ENCODE measurements at regions not wholly inside any gene's neighbourhood (a gene's known extent, or its start where the extent isn't known, plus 50 kb on each side); places are given as distances from the start of the nearest gene placed in this dataset.
"Not testable (repeated sequence)": the region's sequence is repeated elsewhere in the genome, so short reads cannot be mapped to it uniquely, and the experiment has no call there.

- no peak for DNase-seq
These were observed 252.8 kb upstream of the CNTN6 start for GRCh38 chr3:839981-840380.

- no peak for DNase-seq
These were observed 241.6 kb upstream of the CNTN6 start for GRCh38 chr3:851098-851790.

DNA sequence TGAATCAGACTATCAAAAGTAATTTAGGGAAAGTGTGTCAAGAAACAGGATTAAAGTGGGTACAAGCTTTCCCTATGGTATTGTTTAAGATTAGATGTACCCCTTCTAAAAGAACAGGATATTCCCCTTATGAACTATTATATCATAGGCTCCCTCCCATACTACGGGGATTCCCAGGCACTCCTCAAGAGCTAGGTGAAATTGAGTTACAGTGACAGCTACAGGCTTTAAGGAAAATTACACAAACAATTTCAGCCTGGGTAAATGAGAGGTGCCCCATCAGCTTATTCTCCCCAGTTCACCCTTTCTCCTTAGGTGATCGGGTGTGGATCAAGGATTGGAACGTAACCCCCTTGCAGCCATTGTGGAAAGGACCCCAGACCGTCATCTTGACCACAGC, 240.8 kb upstream of the CNTN6 start:
- DNase-seq = peak; percentile 3 to 9

GRCh38 chr3:853489-853888, 239.3 kb upstream of the CNTN6 start:
- DNase-seq = no peak

GRCh38 chr3:859135-859534, 233.7 kb upstream of the CNTN6 start:
- no peak for DNase-seq

DNA sequence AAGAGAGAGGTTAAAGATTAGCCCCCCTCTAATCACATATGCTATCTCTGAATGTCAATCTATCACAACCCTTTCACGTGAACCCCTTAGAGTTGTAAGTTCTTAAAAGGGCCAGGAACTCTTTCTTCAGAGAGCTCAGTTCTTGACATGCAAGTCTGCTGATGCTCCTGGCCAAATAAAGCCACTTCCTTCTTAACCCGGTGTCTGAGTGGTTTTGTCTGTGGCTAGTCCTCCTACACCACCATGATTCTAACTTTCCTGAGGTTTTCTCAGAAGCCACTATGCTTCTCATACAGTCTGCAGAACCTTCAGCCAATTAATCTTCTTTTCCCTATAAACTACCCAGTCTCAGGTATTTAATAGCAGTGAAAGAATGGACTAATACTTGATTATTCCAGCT, 231.1 kb upstream of the CNTN6 start:
- DNase-seq = no peak

DNA sequence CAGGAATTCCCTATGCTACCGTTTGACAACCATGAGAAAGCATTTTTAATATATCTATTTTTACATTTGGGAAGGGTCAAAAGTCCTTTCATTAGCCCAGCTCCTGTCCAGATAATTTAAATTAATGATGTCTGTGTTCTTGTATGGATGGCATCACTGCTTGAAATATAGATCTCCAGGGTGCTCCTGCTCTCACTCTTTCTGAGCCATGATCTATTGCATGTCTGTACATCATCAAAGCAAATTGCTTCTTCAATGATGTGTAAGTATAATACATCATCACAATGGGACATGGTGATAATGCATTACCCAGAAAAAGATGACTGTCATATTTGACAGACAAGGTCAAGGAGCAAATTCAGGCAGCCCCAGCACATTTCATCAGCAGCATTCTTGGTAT, 223.6 kb upstream of the CNTN6 start:
- no peak for DNase-seq

- no peak for DNase-seq
These were observed 223.1 kb upstream of the CNTN6 start for GRCh38 chr3:869734-870133.

DNA sequence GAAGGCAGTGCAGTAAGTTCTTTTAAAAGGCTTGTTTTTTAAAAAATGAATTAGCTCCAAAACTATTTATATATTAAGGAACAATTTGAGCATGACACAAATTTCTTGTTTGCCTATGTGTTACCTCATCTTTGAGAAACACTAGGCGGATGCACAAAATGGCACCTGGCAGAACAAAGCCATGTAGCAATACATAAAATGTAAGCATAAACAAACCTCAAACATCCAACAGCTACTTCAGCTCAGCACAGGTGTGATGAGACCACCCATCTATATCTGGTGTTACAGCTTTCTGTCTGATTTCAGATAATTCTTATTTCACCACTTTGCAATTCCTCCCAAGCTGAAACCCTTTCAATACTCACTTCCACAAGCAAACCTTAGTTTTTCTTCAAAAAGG, 221.2 kb upstream of the CNTN6 start:
- no peak for DNase-seq

GRCh38 chr3:877001-877400, 215.8 kb upstream of the CNTN6 start:
- no peak for DNase-seq

- DNase-seq = no peak
These were observed 214.1 kb upstream of the CNTN6 start for GRCh38 chr3:878746-879145.

- DNase-seq = no peak
These were observed 212.5 kb upstream of the CNTN6 start for GRCh38 chr3:880371-880770.

DNA sequence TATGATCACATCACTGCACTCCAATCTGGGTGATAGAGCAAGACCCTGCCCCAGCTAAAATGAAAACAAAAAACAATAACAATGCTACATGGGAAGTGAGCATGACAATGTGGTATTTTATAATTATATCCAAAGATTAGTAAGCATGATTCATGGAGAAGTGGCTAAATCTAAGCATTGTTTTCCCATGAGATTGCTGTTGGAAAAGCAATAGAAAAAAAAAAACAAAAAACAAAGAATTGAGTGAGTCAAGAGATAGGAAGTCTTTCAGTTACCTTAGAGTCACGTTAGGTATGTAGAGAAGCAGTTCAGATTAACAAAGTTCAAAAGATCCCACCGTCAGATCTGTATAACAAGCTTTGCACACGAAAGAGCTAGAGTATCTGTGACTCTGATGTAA, 210.3 kb upstream of the CNTN6 start:
- DNase-seq = no peak

GRCh38 chr3:901953-902778, 190.7 kb upstream of the CNTN6 start:
- DNase-seq = peak; percentile 31 to 36

- DNase-seq = no peak
These were observed 187.6 kb upstream of the CNTN6 start for GRCh38 chr3:905217-905616.

DNA sequence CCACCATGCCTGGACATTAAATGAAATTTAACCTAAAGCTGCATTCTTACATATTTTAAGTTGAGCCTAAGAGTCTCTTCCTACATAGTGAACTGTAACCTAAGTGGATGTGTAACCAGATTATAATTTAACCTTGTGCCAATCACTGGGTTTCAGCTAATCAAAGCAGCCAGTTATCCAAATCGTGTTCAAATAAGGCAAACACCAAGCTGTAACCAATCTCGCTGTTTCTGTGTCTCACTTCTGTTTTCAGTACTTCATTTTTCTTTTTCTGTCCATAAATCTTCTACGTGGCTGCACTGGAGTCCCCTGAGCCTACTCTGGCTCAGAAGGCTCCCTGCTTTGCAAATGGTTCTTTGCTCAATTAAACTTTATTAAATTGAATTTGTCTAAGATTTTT, 186.1 kb upstream of the CNTN6 start:
- no peak for DNase-seq

GRCh38 chr3:908839-909238, 184.0 kb upstream of the CNTN6 start:
- no peak for DNase-seq

DNA sequence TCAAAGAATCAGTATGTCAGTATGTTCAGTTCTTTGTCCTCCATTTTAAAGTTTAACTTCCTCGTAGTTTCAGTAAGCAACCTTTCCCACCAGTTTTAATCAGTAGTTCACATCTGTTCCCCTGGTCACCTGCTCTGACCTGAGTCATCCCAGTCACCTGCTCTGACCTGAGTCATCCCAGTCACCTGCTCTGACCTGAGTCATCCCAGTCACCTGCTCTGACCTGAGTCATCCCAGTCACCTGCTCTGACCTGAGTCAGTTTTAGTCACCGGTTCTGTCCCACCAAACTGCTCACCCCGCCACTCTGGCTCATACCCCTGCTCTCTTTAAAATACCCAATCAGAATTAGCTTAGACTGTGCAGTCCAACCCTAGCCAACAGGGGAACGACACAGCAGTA, 180.1 kb upstream of the CNTN6 start:
- not testable (repeated sequence) for DNase-seq

GRCh38 chr3:923161-923910, 169.5 kb upstream of the CNTN6 start:
- DNase-seq = no peak

GRCh38 chr3:930866-931265, 162.0 kb upstream of the CNTN6 start:
- no peak for DNase-seq

DNA sequence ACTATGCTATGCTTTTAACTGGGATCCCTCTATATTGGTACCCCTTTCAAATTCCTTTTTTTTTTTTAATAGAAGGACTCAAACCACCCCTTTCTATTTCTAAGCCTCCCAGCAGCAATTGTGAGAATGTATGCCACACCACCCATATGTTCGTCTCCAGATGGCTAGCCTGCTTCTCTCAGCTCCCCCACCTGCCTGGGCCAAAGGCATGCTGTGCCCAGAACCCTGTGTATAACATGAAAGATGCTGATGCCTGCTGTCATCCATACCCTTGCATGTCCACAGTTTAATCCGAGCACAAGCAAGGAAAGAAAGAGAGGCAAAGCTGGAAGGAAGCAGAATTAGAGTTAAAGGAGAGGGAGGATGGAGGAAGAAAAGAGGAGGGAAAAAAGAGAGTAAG, 159.5 kb upstream of the CNTN6 start:
- DNase-seq = no peak

GRCh38 chr3:944786-945185, 148.0 kb upstream of the CNTN6 start:
- DNase-seq = no peak

DNA sequence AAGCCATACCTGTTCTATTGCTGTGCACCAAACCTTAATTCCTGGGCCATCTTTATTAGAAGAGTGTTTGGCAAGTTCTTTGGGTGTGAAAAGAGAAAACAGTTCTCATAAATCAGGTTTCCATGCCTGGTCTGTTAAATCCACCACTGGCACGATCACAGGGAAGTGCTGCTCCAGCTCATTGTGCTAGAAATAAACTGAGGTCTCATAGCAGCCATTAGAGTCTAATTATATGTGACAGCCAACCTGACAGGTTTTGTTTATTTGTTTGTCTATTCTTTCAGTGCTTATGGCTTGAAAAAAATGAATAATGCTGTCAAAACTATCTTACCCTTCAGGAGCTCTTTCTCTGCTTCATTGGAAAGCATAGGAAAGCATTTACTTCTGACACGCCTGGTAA, 147.1 kb upstream of the CNTN6 start:
- no peak for DNase-seq

GRCh38 chr3:952906-953305, 139.9 kb upstream of the CNTN6 start:
- no peak for DNase-seq

Data from AML-193 (cell line).